NCI-H2227 (cell line): ENCODE measurements at regions not wholly inside any gene's neighbourhood (a gene's known extent, or its start where the extent isn't known, plus 50 kb on each side); places are given as distances from the start of the nearest gene placed in this dataset.
"Not testable (repeated sequence)": the region's sequence is repeated elsewhere in the genome, so short reads cannot be mapped to it uniquely, and the experiment has no call there.

Source experiments
- DNase-seq: peaks from one replicate; lab custom pipeline; 2025; ENCODE audit not compliant: unreplicated experiment; lab: John Stamatoyannopoulos, UW

DNA sequence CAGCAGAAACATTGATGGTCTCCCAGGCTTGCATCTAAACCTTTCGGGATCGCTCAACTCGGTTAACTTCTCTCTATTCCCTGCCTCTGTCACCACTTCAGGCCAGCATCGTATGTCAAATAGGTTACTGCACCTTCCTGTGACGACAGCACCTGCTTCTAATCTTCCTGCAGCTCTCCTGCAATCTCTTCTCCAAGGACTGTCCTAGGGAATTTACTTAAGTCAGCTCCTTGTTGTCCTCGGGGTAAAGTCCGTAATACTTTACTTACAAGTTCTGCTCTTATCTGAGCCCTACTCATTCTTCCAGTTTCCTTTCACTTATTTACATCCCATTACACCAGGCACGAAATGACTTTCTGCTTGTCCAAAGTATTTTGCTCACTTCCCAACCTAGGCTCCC, 372.7 kb upstream of the AKR1E2 start:
- DNase-seq, result no peak

DNA sequence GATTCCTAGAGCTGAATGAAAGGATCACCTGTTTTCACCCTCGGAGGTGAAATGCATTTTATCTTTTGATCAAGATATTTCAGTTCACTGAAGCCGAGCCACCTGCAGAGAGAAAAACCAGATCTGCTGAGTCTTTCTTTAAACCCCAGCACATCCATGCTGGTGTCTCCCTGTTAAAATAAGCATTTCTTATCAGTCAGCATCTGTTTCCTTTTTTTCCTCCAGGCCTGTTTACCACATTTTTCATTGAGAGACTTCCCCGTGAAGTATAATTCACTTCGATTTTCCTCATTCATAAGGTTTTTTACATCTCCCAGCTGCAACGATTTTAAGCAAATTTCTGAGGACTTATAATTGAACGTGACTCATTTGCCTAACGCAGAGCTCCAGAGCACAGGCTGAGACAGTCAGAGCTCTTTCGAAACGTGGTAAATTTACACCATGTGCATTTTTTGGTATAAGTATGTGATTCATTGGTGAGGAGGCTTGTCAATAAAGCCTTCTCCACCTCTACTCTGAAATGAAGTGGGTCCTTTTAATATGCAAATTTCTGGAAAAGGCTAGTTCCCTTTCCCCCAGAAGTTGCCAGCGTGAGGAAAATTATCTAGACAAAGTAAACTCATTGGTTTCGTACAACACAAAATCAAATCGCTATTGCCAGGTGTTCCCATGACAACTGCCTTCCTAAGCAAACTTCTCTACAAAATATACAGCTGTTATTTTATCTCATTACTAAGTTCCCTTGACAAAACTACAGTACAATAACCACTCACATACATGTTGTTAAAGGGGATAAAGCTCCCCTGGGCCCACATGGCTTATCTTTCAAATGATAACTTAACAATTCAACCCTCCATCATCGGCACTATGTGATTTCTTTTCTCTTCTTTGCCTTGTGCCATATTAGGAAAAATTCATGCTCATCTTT, 374.8 kb upstream of the AKR1E2 start:
- DNase-seq, result no peak

DNA sequence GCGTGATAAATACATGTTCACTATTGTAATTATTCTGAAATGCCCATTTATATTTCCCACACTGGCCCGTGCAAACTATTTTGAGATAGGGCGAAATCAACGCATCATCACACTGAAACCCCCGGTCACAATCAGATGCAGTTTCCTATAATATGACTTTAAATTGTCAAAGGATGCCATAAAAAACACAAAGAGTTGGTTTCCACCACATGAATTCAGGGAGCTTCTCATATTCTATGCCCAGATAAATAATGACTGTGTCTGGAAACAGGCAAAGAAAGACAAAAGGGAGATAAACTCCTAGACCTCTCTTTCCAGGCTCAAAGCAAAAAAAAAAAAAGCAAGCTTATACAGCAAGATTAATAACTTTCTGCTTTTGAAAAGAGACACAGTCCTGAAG, 375.8 kb upstream of the AKR1E2 start:
- DNase-seq, result no peak

DNA sequence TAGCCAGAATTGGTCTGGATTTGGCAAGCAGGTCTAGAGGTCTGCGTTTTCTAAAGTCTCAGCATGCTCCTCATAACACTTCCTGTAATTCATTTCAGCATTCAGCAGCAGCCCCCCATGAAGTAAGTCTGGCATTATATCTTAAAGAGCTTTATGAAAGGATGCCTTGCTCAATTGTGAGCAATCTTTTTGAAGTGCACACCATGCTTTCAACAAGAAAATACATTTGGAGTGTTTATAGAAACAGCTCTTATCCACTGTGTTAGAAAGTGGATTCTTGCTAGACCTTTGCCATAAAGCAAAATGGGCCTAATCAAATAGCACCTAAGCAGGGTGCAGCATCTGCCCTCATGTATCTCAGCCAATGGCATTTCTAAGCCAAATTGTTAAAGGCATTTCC, 378.0 kb upstream of the AKR1E2 start:
- peak; percentile 56 for DNase-seq

DNA sequence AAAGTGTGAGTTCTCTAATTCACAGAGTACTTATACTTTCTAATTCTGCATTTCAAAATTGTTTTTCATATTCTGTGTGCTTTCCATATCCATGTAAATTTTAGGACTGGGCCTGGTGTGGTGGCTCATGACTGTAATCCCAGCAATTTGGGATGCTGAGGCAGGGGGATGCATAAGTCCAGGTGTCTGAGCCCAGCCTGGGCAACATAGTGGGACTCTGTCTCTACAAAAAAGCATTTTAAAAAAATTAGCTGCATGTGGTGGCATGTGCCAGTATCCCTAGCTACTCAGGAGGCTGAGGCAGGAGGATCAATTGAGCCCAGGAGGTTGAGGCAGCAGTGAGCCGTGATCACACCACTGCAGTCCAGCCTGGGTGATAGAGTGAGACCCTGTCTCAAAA, 382.6 kb upstream of the AKR1E2 start:
- no peak for DNase-seq

DNA sequence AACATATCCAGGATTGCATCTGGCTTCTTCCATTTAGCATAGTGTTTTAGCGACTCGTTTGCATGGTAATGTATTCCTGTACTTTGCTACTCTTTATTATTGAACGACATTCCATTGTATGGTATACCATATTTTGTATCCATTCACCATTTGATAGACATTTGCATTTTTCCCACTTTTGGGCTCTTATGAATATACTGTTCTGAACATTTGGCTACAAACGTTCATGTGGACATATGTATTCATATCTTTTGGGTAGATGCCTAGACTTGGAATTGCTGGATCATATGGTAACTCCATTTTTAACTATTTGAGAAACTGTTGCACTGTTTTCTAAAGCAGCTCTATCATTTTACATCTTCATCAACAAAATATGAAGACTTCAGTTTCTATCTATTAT, 383.7 kb upstream of the AKR1E2 start:
- DNase-seq, result no peak

DNA sequence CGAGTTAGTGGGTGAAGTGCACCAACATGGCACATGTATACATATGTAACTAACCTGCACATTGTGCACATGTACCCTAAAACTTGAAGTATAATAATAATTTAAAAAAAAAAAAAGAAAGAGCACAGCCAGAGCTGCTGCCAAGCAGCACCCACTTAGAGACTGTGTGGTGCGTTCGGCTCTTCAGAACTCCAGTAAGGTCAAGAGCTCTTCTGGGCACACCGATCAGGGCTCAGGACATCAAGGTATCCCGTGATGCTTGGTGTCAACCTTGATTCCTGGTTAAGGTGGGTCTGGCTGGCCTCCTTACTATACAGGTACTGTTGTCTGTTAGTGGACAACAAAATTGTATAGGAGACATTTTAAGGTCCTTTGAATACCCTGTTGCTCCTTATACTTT, 385.7 kb upstream of the AKR1E2 start:
- no peak for DNase-seq

DNA sequence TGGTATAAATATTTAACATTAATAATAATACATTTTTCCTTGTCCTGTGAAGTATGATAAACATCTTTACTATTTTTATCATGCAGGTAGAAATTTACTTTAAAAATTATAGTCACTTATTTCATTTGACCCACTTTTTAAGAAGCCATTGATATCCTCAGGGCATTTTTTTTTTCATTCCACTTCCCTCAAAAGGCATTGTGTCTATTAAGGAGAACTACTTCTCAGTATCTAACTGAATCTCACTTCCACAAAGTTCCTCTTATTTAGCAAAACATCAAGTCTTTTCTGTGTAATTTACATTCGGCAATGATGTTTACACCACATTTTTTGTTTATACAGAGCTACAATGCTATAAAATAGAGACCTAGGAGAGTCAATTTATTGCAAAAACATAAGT, 388.2 kb upstream of the AKR1E2 start:
- DNase-seq, result no peak

DNA sequence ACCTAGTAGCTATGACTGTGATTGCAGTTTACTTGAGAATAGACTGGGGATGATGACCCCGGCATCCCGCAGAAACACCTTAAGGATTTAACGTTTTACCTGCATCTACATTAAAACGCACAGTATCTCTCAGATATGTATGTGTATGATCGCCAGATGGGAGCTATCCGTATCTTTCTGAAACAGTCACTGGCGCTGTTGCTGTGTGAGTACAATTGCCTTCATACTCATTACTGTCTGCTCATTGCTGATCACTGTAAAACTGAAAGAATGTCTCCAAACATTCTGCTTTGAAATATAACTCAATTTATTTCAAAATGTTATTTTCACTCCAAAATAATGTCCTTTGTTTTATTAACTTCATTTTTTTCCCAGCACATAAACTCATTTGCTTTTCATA, 388.9 kb upstream of the AKR1E2 start:
- no peak for DNase-seq

DNA sequence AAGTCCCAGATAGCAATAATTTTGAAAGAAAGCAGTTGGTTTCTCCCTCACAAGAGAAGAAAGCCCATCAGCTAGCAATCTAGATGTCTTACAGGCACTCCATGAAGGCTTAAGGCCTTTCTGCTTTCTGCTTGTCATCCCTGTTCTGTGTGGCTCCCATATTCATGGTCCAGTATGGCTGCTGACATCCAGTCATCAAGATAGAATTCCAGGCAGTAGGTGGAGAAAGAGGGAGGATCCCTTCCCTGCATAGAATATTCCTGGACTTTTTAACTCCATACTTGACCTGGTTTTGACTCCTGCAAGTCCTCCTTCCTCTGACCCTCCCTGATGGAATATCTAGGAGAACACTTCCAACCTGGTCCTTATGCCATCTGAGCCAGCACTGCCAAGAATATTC, 389.9 kb upstream of the AKR1E2 start:
- DNase-seq, result no peak

DNA sequence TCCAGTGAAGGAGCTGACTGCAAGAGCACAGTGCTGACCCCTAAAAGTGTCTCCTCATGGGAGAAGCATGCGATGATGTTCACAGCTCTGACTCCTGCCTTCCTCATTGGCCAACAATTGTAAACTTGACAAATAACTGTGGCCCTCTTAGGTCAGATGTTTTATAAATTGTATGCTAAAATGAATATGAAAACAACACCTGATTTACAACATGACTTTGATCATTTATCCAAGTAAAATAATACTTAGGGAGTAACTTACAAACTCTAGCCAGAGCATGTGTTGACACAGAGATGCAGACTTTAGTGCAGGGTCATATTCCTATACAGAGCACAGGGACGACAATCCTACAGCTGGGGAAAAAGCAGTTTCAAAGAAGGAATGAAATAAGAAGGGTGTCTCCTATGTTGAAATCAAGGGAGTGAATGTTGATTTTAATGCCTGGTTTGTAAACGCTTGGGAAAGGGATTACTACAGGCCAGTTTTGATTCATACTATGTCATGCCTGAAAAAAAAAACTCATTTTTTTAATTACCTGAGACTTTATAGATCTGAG, 391.4 kb upstream of the AKR1E2 start:
- no peak for DNase-seq

DNA sequence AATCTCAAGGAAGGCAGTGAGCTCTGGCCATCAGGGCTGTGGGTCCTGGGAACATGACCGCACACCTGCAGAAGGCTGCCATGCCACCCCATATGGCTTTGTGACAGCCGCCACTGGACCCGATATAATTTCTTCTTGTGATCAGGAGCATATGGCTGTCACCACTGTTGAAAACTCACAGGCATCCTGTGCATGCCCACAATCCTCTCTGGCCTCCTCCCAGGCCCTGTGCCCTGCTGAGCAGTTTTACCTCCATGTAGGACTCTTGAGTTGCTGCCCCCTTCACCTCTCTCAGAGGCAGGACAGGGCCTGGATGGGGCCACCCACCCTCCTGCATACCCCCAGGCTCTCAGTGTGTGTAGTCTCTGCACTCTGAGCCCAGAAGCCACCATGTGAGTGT, 391.9 kb upstream of the AKR1E2 start:
- DNase-seq, result no peak

DNA sequence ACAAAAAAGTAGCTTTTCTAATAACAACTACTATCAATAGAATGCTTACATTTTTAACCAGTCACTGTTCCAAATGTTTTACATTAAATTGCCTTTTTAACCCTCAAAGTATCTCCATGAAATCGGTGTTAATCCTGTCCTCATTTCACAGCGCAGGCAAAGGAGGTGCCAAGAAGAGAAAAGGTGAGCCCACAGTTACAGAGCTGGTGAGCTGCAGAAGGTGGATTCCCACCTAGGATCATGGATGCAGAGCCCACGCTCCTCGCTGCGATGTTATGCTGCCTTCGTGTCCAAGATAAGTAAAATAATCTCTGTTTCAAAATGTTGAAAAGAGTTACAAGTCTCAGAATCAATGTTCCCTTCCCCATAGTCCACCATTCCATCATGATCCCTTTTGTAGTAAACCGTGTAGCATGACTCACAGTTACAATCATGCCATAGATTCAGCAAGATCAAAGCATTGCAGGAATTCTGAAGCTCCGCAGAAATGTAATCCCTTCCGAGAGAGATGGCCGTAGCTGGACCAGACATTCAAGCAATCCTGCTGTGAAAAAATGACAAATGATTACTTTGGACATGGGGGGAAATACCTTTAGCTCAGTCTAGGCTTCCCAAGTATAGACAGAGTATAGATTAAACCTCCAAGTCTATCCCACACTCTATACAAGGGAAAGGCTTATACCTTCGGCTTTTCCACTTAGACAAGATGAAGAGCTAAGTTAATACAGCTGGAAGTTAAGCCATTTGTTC, 394.7 kb upstream of the AKR1E2 start:
- no peak for DNase-seq

DNA sequence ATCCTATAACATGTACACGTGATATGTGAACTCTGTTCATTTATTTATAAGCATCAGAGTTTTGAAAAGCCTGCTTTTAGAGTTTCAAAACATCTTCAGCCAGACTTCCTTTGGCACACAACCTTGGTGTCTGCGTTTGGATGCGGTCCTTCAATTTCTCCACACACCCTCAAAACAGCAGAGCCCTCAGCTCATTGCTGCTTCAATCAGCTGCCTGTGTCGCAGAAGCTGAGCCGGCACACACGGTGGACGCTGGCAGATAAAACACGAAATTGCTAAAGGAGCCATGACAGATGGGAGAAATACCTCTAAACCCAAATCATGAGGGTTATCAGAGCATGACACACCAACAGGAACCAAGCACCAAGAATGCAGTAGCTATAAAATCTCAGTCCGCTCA, 396.4 kb upstream of the AKR1E2 start:
- DNase-seq, result no peak

DNA sequence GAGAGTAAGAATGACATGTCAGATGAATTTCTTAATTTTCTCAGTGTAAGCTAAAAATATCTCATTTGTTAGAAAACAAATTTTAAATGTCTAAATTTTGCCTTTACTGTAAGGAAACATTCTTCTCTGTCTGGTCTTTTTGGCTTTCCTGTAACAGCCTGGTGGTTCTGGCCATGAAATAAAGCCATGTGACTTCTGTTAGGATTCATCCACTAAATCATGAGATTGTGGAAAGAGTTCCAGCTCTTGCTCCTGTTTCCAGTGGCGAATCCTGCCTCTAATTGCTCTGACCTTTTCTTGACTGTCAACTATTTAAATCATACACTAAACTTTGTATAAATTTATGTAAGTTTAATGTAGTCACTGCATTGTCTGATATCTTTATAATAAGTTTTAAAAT, 398.5 kb upstream of the AKR1E2 start:
- no peak for DNase-seq

DNA sequence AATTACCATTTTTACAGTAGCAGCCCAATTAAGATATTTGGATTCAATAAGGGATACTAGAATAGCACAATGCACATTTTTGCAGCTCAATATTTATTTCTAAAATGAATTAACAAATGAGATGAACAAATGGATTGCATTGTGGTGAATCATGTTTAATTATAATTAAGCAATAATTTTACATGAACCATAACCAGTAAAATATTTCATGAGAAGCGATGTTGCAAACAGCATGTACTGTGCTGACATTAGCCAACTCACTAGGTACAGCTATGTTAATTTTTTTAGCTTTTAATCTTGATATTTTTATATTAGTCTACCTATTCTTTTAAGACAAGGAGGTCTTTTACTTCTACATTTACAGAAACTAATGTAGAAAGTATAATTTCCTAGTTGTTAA, 399.1 kb upstream of the AKR1E2 start:
- no peak for DNase-seq

DNA sequence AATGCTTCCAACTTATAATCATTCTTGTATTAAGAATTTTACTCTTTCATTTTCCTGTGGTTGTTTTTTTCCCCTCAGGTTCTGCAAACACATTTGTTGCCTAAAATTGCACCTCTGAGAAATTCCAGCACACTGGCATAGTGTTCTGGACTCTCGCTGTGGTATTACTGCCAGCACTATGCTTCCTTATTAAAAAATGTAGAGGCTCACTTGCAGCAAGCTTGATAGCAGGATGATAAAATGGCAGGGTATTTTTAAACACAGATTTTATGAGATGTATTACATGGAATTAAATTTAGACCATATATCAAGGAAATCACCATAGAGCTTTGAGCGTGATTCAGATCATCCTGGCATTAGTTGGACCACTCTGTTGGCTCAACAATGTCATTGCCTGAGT, 416.7 kb upstream of the AKR1E2 start:
- DNase-seq, result no peak

DNA sequence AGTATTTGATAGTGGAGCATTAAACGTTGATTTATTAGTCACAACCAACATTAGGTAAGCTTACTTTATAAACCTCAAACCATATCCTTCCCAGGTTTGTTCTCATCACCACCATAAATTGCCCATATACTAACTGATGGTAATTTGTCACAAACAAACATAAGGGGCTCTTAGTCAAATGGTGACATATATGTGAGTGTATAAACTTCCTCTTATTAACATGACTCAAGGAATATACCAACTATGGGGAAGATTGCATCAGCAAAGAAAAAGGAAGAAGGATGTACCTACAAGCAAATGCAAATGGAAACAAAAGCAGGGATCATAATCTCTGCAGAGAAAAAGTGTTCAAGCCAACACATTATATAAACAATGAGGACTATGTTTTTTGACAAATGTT, 418.2 kb upstream of the AKR1E2 start:
- DNase-seq, result no peak

DNA sequence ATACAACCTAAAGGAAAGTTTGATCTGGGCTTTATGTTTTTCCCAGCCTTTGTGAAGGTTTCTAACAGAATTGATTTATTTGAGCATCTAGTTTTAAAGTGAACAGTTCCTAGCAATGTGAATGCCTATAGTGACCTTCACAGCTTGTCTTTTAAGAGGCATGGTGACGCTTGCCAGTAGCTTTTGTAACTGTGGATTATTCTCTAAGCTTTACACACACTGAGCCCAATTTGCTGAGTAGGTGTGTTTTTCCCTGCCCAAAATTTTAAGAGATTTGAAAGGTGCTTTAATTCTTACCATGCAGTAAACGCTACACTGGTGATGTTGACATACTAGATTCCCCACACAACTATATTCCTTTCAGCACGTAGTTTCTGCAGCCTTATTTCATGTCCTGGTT, 420.2 kb upstream of the AKR1E2 start:
- no peak for DNase-seq

DNA sequence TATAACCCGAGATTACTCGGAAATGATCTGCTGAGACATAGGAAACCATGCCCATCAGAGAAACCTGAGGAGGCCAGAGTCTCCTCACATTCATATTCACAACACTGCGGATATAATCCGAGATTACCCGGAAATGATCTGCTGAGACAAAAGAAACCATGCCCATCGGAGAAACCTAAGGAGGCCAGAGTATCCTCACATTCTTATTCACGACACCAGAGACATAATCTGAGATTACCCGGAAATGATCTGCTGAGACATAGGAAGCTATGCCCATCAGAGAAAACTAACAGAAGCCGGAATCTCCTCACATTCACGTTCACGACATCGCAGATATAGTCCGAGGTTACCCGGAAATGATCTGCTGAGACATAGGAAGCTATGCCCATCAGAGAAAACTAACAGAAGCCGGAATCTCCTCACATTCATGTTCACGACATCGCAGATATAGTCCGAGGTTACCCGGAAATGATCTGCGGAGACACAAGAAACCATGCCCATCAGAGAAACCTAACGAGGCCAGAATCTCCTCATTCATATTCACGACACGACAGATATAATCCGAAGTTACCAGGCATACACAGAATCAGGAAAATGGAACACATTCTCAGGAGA, 422.3 kb upstream of the AKR1E2 start:
- DNase-seq, result no peak

DNA sequence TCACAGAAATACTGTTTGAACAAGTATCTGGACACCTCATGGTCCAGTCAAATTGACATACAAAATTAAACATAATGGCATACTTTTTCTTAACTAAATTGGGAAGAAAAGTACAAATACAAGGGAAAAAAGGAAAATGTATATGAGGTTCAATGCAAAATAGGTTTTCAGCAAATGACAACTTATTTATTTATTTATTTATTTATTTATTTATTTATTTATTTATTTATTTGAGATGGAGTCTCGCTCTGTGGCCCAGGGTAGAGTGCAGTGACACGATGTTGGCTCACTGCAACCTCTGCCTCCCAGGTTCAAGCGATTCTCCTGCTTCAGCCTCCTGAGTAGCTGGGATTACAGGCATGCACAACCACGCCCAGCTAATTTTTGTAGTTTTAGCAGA, 424.9 kb upstream of the AKR1E2 start:
- DNase-seq, result not testable (repeated sequence)

DNA sequence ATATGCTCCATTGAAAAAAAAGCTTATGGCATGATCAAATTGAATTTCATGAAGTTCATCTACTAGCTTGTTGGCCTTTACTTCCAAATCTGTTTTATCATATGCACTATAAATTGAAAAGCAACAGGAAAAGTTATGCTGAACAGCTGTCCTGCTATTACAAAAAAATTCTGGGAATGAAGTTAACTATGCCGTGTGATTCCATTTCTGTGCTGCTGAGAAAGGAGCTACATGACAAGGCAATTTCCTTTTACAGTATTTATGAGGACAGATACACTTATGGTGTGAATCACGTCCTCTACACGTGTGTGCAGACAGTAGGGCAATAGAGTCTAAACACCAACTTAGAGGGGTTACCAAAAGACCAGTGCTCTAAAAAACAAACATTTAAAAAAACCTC, 426.5 kb upstream of the AKR1E2 start:
- no peak for DNase-seq
